ENCODE measurements at regions not wholly inside any gene's neighbourhood (a gene's known extent, or its start where the extent isn't known, plus 50 kb on each side); places are given as distances from the start of the nearest gene placed in this dataset.

- Histone ChIP-seq H3K4me3 (ENCODE audit: low read depth, low read length) (no peak overlapping the region), H3K27ac (ENCODE audit: low read depth, low read length) (no peak overlapping the region), H3K79me2 (ENCODE audit: control insufficient read depth, insufficient read depth, low read length, unreplicated experiment) (no peaks in the 10 kb centered on the region), H3K27me3 (ENCODE audit: insufficient read depth, low read length) (no peaks in the 10 kb centered on the region), H3K36me3 (ENCODE audit: insufficient read depth, low read length) (no peaks in the 10 kb centered on the region), H2AFZ (ENCODE audit: low read length, unreplicated experiment) (no peak overlapping the region), H3K4me1 (ENCODE audit: control insufficient read depth, insufficient read depth, low read length, unreplicated experiment) (peaks cover 33% of the 10 kb centered on the region)
These were observed 166.4 kb downstream of the KATNAL1 start for GRCh38 chr13:30140973-30141372.

- H3K27me3 ChIP-seq (ENCODE audit: insufficient read depth, low read length): no peaks in the 10 kb centered on the region
- H2AFZ ChIP-seq (ENCODE audit: low read length, unreplicated experiment): no peak overlapping the region
- H3K27ac ChIP-seq (ENCODE audit: low read depth, low read length): peak overlapping the region; percentile 3; the same call in 1 of the 2 replicates
- no peak overlapping the region for H3K4me3 ChIP-seq (ENCODE audit: low read depth, low read length)
- H3K4me1 ChIP-seq (ENCODE audit: control insufficient read depth, insufficient read depth, low read length, unreplicated experiment): peaks cover 27% of the 10 kb centered on the region
- H3K36me3 ChIP-seq (ENCODE audit: insufficient read depth, low read length): no peaks in the 10 kb centered on the region
- H3K79me2 ChIP-seq (ENCODE audit: control insufficient read depth, insufficient read depth, low read length, unreplicated experiment): no peaks in the 10 kb centered on the region
These were observed 168.8 kb downstream of the KATNAL1 start for GRCh38 chr13:30138511-30138910.

- peaks cover 12% of the 10 kb centered on the region for H3K4me1 ChIP-seq (ENCODE audit: control insufficient read depth, insufficient read depth, low read length, unreplicated experiment)
- no peaks in the 10 kb centered on the region for H3K36me3 ChIP-seq (ENCODE audit: insufficient read depth, low read length)
- no peaks in the 10 kb centered on the region for H3K79me2 ChIP-seq (ENCODE audit: control insufficient read depth, insufficient read depth, low read length, unreplicated experiment)
- no peaks in the 10 kb centered on the region for H3K27me3 ChIP-seq (ENCODE audit: insufficient read depth, low read length)
- H3K27ac ChIP-seq (ENCODE audit: low read depth, low read length): no peak overlapping the region
- H3K4me3 ChIP-seq (ENCODE audit: low read depth, low read length): no peak overlapping the region
- no peak overlapping the region for H2AFZ ChIP-seq (ENCODE audit: low read length, unreplicated experiment)
These were observed 171.5 kb downstream of the KATNAL1 start for GRCh38 chr13:30135868-30136267.

- no peaks in the 10 kb centered on the region for H3K36me3 ChIP-seq (ENCODE audit: insufficient read depth, low read length)
- no peak overlapping the region for H2AFZ ChIP-seq (ENCODE audit: low read length, unreplicated experiment)
- no peak overlapping the region for H3K4me3 ChIP-seq (ENCODE audit: low read depth, low read length)
- no peaks in the 10 kb centered on the region for H3K27me3 ChIP-seq (ENCODE audit: insufficient read depth, low read length)
- H3K79me2 ChIP-seq (ENCODE audit: control insufficient read depth, insufficient read depth, low read length, unreplicated experiment): no peaks in the 10 kb centered on the region
- H3K27ac ChIP-seq (ENCODE audit: low read depth, low read length): no peak overlapping the region
- peaks cover 12% of the 10 kb centered on the region for H3K4me1 ChIP-seq (ENCODE audit: control insufficient read depth, insufficient read depth, low read length, unreplicated experiment)
These were observed 172.0 kb downstream of the KATNAL1 start for GRCh38 chr13:30135351-30135750.

GRCh38 chr13:30134578-30134977 is 172.8 kb downstream of the KATNAL1 start:
- Histone ChIP-seq H3K4me3 (ENCODE audit: low read depth, low read length) (no peak overlapping the region), H3K27ac (ENCODE audit: low read depth, low read length) (no peak overlapping the region), H3K79me2 (ENCODE audit: control insufficient read depth, insufficient read depth, low read length, unreplicated experiment) (no peaks in the 10 kb centered on the region), H3K27me3 (ENCODE audit: insufficient read depth, low read length) (no peaks in the 10 kb centered on the region), H2AFZ (ENCODE audit: low read length, unreplicated experiment) (no peak overlapping the region), H3K4me1 (ENCODE audit: control insufficient read depth, insufficient read depth, low read length, unreplicated experiment) (peaks cover 12% of the 10 kb centered on the region), H3K36me3 (ENCODE audit: insufficient read depth, low read length) (no peaks in the 10 kb centered on the region)

GRCh38 chr13:30133996-30134395 is 173.4 kb downstream of the KATNAL1 start:
- H3K27me3 ChIP-seq (ENCODE audit: insufficient read depth, low read length): no peaks in the 10 kb centered on the region
- no peaks in the 10 kb centered on the region for H3K79me2 ChIP-seq (ENCODE audit: control insufficient read depth, insufficient read depth, low read length, unreplicated experiment)
- peaks cover 12% of the 10 kb centered on the region for H3K4me1 ChIP-seq (ENCODE audit: control insufficient read depth, insufficient read depth, low read length, unreplicated experiment)
- no peak overlapping the region for H2AFZ ChIP-seq (ENCODE audit: low read length, unreplicated experiment)
- H3K4me3 ChIP-seq (ENCODE audit: low read depth, low read length): no peak overlapping the region
- no peak overlapping the region for H3K27ac ChIP-seq (ENCODE audit: low read depth, low read length)
- no peaks in the 10 kb centered on the region for H3K36me3 ChIP-seq (ENCODE audit: insufficient read depth, low read length)

- Histone ChIP-seq H3K4me1 (ENCODE audit: control insufficient read depth, insufficient read depth, low read length, unreplicated experiment) (peaks cover 12% of the 10 kb centered on the region), H3K27ac (ENCODE audit: low read depth, low read length) (no peak overlapping the region), H2AFZ (ENCODE audit: low read length, unreplicated experiment) (no peak overlapping the region), H3K36me3 (ENCODE audit: insufficient read depth, low read length) (no peaks in the 10 kb centered on the region), H3K4me3 (ENCODE audit: low read depth, low read length) (no peak overlapping the region), H3K27me3 (ENCODE audit: insufficient read depth, low read length) (no peaks in the 10 kb centered on the region), H3K79me2 (ENCODE audit: control insufficient read depth, insufficient read depth, low read length, unreplicated experiment) (no peaks in the 10 kb centered on the region)
These were observed 173.8 kb downstream of the KATNAL1 start for GRCh38 chr13:30133554-30133912.

- H3K27ac ChIP-seq (ENCODE audit: low read depth, low read length): no peak overlapping the region
- H3K79me2 ChIP-seq (ENCODE audit: control insufficient read depth, insufficient read depth, low read length, unreplicated experiment): no peaks in the 10 kb centered on the region
- no peak overlapping the region for H3K4me3 ChIP-seq (ENCODE audit: low read depth, low read length)
- H2AFZ ChIP-seq (ENCODE audit: low read length, unreplicated experiment): no peak overlapping the region
- H3K27me3 ChIP-seq (ENCODE audit: insufficient read depth, low read length): no peaks in the 10 kb centered on the region
- peaks cover 7% of the 10 kb centered on the region for H3K4me1 ChIP-seq (ENCODE audit: control insufficient read depth, insufficient read depth, low read length, unreplicated experiment)
- H3K36me3 ChIP-seq (ENCODE audit: insufficient read depth, low read length): no peaks in the 10 kb centered on the region
These were observed 174.5 kb downstream of the KATNAL1 start for GRCh38 chr13:30132623-30133553.

GRCh38 chr13:30129411-30129810 is 177.9 kb downstream of the KATNAL1 start:
- Histone ChIP-seq H3K27me3 (ENCODE audit: insufficient read depth, low read length) (no peaks in the 10 kb centered on the region), H3K4me3 (ENCODE audit: low read depth, low read length) (no peak overlapping the region), H3K36me3 (ENCODE audit: insufficient read depth, low read length) (no peaks in the 10 kb centered on the region), H3K79me2 (ENCODE audit: control insufficient read depth, insufficient read depth, low read length, unreplicated experiment) (no peaks in the 10 kb centered on the region), H2AFZ (ENCODE audit: low read length, unreplicated experiment) (no peak overlapping the region), H3K4me1 (ENCODE audit: control insufficient read depth, insufficient read depth, low read length, unreplicated experiment) (peaks cover 15% of the 10 kb centered on the region), H3K27ac (ENCODE audit: low read depth, low read length) (no peak overlapping the region)

- Histone ChIP-seq H2AFZ (ENCODE audit: low read length, unreplicated experiment) (no peak overlapping the region), H3K4me1 (ENCODE audit: control insufficient read depth, insufficient read depth, low read length, unreplicated experiment) (peaks cover 15% of the 10 kb centered on the region), H3K4me3 (ENCODE audit: low read depth, low read length) (no peak overlapping the region), H3K27ac (ENCODE audit: low read depth, low read length) (no peak overlapping the region), H3K36me3 (ENCODE audit: insufficient read depth, low read length) (no peaks in the 10 kb centered on the region), H3K79me2 (ENCODE audit: control insufficient read depth, insufficient read depth, low read length, unreplicated experiment) (no peaks in the 10 kb centered on the region), H3K27me3 (ENCODE audit: insufficient read depth, low read length) (no peaks in the 10 kb centered on the region)
These were observed 178.8 kb downstream of the KATNAL1 start for GRCh38 chr13:30128591-30128990.

- Histone ChIP-seq H2AFZ (ENCODE audit: low read length, unreplicated experiment) (no peak overlapping the region), H3K4me3 (ENCODE audit: low read depth, low read length) (no peak overlapping the region), H3K27me3 (ENCODE audit: insufficient read depth, low read length) (no peaks in the 10 kb centered on the region), H3K79me2 (ENCODE audit: control insufficient read depth, insufficient read depth, low read length, unreplicated experiment) (no peaks in the 10 kb centered on the region), H3K36me3 (ENCODE audit: insufficient read depth, low read length) (no peaks in the 10 kb centered on the region), H3K27ac (ENCODE audit: low read depth, low read length) (no peak overlapping the region), H3K4me1 (ENCODE audit: control insufficient read depth, insufficient read depth, low read length, unreplicated experiment) (peaks cover 15% of the 10 kb centered on the region)
These were observed 179.3 kb downstream of the KATNAL1 start for GRCh38 chr13:30128095-30128494.

All from ACC112 (cell line).